Immature natural killer cell (primary cell): ENCODE measurements at regions not wholly inside any gene's neighbourhood (a gene's known extent, or its start where the extent isn't known, plus 50 kb on each side); places are given as distances from the start of the nearest gene placed in this dataset.
"Not testable (repeated sequence)": the region's sequence is repeated elsewhere in the genome, so short reads cannot be mapped to it uniquely, and the experiment has no call there.

ENCODE experiments used
- DNase-seq, 3 donors: peaks; one replicate each; pipeline ENCODE4 v3.0.0; 2022; ENCODE audit warnings: mixed read lengths in 1 of 3
- H3K27ac Mint-ChIP-seq, 6 donors: one replicate each; pipeline ENCODE4 v1.8.0; 2020; ENCODE audit warnings: mixed read lengths in 6 of 6, mild to moderate bottlenecking in 5 of 6, inconsistent platforms in 4 of 6, moderate library complexity in 3 of 6
- H3K27me3 Mint-ChIP-seq, 3 donors: one replicate each; pipeline ENCODE4 v1.8.0; 2020 to 2021; ENCODE audit warnings: low read depth in 3 of 3, mild to moderate bottlenecking in 3 of 3, mixed read lengths in 3 of 3, moderate library complexity in 3 of 3, inconsistent platforms in 1 of 3
- H3K36me3 Mint-ChIP-seq, 3 donors: one replicate each; pipeline ENCODE4 v1.8.0; 2020; ENCODE audit warnings: mixed read lengths in 3 of 3, inconsistent platforms in 2 of 3, mild to moderate bottlenecking in 2 of 3
- H3K4me1 Mint-ChIP-seq, 2 donors: one replicate each; pipeline ENCODE4 v1.8.0; 2020; ENCODE audit warnings: inconsistent platforms in 2 of 2, mild to moderate bottlenecking in 2 of 2, mixed read lengths in 2 of 2, moderate library complexity in 1 of 2
- H3K4me3 Mint-ChIP-seq, 5 donors: one replicate each; pipeline ENCODE4 v1.8.0; 2020; ENCODE audit warnings: mild to moderate bottlenecking in 5 of 5, mixed read lengths in 5 of 5, inconsistent platforms in 3 of 5, moderate library complexity in 3 of 5
- H3K9me3 Mint-ChIP-seq, 6 donors: one replicate each; pipeline ENCODE4 v1.8.0; 2020; ENCODE audit warnings: mild to moderate bottlenecking in 6 of 6, mixed read lengths in 6 of 6, inconsistent platforms in 4 of 6, moderate library complexity in 3 of 6

DNA sequence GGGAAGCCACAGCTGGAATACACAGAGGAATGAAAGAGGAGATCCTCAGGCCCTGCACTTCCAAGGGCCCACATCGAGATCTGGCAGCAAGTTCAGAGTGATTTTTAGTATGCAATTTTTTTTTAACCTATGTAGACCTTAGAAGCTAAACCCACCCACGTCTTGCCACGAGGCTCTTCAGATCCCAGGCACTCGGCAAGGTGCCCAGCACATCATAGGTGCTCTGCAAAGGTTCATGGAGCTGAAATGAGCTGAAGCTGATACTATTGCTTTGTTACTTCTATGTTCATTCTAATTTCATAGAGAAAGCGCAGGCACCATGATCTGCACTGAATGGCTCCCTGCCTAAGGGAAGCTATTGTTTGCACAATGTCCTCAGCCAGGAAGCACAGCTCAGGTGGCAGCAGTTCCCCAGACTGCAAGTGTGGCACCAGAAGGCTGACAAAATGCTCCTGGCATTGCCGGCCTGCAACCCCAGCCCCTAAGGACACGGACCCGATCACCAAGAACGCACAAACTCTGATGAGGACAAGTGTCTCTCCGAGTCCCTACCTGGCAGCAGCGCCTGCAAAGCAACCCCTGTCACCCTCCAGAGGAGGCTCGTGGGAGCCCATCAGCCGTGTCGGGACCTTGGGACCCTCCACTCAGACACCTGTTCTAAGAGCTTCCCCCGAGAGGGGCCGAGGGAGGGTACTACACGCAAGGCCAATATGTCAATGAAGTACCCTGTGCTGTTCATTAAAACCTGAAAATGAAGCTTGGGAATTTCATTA is 264.2 kb downstream of the NPHP4 start:
- H3K27ac Mint-ChIP-seq = no peak overlapping the region
- no peaks in the 10 kb centered on the region for H3K9me3 Mint-ChIP-seq
- DNase-seq = no peak

DNA sequence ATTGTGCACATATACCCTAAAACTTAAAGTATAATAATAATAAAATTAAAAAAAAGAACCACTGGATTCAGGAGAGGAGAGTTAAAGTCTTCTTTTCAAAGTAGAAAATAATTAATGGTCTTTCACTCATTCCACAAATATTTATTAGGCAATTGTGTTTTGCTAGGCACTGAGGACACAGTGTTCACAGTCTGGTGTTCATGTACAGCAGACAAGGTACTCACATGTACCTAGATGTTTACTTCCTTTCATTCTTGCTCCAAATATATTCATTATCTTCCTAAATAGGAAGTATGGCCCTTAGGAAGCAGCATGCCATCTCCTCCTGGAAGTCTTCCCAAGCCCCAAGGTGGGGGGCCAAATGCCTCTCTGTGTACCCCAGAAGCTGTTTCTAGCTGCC is 265.0 kb downstream of the NPHP4 start:
- H3K36me3 Mint-ChIP-seq = no peaks in the 10 kb centered on the region
- no peak for DNase-seq

More for the DNA sequence above, 264.2 kb downstream of the NPHP4 start:
- peaks cover 0 to 5% (median 0%) of the 10 kb centered on the region in 3 donors for H3K27me3 Mint-ChIP-seq
- no peak overlapping the region for H3K4me3 Mint-ChIP-seq
- H3K4me1 Mint-ChIP-seq = no peaks in the 10 kb centered on the region
- H3K36me3 Mint-ChIP-seq = no peaks in the 10 kb centered on the region

DNA sequence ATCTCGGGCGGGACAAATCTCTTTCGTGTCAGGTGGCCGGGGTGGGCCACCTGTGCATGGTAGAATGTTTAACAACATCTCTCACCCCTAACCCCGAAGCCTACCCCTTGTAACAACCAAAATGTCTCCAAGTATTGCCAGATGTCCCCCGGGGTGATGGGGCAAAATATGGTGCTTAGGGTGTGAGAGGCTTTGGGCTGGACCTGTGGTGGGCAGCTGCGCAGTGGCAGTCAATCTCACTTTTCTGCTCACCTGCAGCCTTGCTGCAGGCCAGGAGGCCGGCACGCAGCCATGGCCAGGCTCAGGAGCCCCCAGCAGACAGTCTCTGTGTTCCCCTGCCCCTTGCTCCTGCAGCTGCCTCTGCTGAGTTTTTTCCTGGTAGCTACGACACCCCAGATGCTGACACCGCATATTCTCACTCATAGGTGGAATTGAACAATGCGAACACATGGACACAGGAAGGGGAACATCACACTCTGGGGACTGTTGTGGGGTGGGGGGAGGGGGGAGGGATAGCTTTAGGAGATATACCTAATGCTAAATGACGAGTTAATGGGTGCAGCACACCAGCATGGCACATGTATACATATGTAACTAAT is 265.5 kb downstream of the NPHP4 start:
- H3K4me3 Mint-ChIP-seq, DNase-seq, H3K27ac Mint-ChIP-seq, H3K36me3 Mint-ChIP-seq, H3K27me3 Mint-ChIP-seq, H3K4me1 Mint-ChIP-seq, H3K9me3 Mint-ChIP-seq: not testable (repeated sequence)

More for the DNA sequence above, 265.0 kb downstream of the NPHP4 start:
- Mint-ChIP-seq H3K27me3 (peaks cover 0 to 5% (median 0%) of the 10 kb centered on the region in 3 donors), H3K9me3 (no peaks in the 10 kb centered on the region), H3K4me3 (no peak overlapping the region), H3K27ac (no peak overlapping the region), H3K4me1 (no peaks in the 10 kb centered on the region)

DNA sequence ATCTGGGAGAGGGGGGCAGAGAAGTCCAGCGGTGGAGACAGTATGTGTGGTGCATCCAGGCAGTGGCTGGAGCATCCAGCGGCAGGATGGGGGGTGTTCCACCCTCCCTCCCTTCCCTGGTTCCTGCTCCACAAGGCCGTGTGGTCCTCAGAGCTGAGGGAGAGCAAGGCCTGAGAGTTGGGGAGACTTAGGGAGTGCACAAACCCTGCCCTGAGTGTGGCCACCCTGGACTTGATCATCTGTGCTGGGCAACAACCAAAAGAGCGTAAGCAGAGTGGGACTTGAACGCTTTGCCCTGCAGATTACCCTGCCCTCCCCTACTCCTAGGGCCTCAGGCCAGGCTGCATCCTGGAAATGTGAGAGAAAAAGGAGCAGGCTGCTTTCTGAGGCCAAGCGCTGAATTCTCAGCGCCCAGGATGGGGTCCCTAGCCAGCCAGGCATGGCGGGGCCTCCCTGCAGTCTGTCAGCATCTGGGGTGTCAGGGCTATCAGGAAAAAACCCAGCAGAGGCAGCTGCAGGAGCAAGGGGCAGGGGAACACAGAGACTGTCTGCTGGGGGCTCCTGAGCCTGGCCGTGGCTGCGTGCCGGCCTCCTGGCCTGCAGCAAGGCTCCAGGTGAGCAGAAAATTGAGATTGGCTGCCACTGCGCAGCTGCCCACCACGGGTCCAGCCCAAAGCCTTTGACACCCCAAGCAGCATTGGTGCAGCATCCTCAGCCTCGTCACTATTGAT is 266.2 kb downstream of the NPHP4 start:
- DNase-seq = no peak
- Mint-ChIP-seq H3K27me3 (peaks cover 0 to 5% (median 0%) of the 10 kb centered on the region in 3 donors), H3K36me3 (no peaks in the 10 kb centered on the region), H3K27ac (no peak overlapping the region), H3K4me3 (no peak overlapping the region), H3K9me3 (no peaks in the 10 kb centered on the region), H3K4me1 (no peaks in the 10 kb centered on the region)

DNA sequence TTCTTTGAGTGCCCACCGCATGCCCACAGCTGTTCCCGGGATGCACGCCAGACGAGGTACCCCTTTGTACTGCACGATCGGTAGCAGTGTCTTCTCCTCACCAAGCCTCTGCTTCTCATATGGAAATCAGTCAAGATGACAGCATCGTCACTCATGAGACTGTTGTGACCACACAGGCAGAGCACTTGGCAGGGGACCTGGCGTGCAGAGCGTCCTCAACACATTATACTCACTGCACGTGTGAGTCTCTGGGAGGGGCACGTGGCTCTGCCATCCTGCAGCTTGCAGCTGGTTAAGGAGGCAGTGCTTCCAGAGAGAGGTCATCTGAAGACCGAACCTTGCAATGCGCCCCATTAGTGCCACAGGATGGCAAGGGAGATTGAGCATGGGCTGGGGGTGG is 266.8 kb downstream of the NPHP4 start:
- no peaks in the 10 kb centered on the region for H3K4me1 Mint-ChIP-seq
- no peak overlapping the region for H3K4me3 Mint-ChIP-seq
- H3K9me3 Mint-ChIP-seq = no peaks in the 10 kb centered on the region
- H3K27me3 Mint-ChIP-seq = peaks cover 0 to 9% (median 0%) of the 10 kb centered on the region in 3 donors
- no peak overlapping the region for H3K27ac Mint-ChIP-seq
- DNase-seq = no peak
- H3K36me3 Mint-ChIP-seq = no peaks in the 10 kb centered on the region

DNA sequence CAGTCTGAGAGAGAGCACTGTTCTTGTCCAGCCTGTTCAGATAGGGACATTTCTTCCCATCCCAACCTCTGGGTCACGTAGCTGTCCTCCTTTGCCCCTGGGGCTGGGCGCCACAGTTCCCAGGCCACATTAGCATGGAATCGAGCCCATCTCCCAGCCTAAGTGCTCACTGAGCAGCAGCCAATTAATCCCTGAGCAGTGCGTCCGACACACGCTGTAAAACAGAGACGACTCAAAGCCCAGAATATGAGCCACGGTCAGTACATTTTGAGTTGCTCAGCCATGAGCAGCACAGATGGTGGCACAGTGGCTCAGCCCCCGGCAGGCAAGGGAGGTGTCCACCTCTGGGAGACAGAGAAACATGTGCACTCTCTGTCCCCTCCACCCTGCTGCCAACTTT is 267.4 kb downstream of the NPHP4 start:
- no peak for DNase-seq
- peaks cover 0 to 7% (median 0%) of the 10 kb centered on the region in 3 donors for H3K27me3 Mint-ChIP-seq
- H3K9me3 Mint-ChIP-seq = no peaks in the 10 kb centered on the region
- H3K4me3 Mint-ChIP-seq = no peak overlapping the region
- no peak overlapping the region for H3K27ac Mint-ChIP-seq
- H3K36me3 Mint-ChIP-seq = no peaks in the 10 kb centered on the region
- H3K4me1 Mint-ChIP-seq = no peaks in the 10 kb centered on the region

DNA sequence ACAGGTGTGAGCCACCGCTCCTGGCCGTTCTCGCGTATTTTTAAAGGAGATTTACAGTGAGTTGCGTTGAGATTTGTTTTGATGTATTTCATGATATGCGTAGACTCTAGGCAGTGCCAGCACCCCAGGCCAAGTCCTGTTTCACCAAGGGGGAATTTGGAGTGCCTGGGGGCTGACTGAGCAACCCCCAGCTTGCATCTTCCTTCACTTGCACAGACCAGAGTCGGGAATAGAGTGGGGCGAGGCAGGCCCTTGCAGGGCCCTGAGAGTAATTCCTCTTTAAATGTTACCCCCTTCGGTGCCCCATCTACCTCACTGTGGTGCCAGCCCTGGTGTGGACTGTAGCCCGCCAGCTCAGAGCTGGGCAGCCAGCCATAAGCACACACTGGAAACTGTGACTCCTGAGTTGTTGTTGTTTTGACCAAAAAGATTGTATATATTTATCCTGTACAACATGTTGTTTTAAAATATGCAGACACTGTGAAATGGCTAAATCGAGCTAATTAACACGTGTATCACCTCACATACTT is 269.5 kb downstream of the NPHP4 start:
- Mint-ChIP-seq H3K9me3 (no peaks in the 10 kb centered on the region), H3K4me3 (no peak overlapping the region), H3K36me3 (no peaks in the 10 kb centered on the region), H3K27me3 (peaks cover 0 to 7% (median 0%) of the 10 kb centered on the region in 3 donors), H3K4me1 (no peaks in the 10 kb centered on the region), H3K27ac (no peak overlapping the region)
- no peak for DNase-seq

DNA sequence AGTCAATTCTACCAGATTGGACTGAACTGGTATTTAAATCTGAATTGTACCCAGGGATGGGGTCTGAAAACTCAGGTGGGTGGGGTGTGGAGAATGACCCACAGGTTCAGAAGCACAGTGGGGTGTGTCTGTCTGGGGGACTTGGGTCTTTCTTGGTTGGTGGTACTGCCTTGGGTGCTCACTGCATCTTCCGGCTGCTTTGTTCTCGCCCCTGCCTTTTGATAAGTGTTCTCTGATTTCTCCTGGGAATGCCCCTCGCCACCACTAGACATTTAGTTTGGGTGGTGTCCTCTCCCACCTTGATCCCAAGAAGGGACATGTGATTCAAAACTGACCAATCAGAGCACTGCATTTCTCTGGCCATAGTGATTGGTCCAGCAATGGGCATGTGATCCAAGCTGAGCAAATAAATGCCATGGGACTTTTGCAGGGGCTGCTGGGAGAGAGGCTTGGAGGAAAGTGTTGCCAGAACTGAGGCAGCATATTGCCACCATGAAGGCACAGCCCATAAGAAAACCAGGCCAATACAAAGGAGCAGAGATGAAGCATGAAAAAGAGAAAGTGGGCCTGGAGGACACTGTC is 270.5 kb downstream of the NPHP4 start:
- no peaks in the 10 kb centered on the region for H3K4me1 Mint-ChIP-seq
- no peaks in the 10 kb centered on the region for H3K9me3 Mint-ChIP-seq
- no peaks in the 10 kb centered on the region for H3K36me3 Mint-ChIP-seq
- H3K27me3 Mint-ChIP-seq = peaks cover 0 to 9% (median 0%) of the 10 kb centered on the region in 3 donors
- DNase-seq = no peak
- H3K27ac Mint-ChIP-seq = no peak overlapping the region
- H3K4me3 Mint-ChIP-seq = no peak overlapping the region

DNA sequence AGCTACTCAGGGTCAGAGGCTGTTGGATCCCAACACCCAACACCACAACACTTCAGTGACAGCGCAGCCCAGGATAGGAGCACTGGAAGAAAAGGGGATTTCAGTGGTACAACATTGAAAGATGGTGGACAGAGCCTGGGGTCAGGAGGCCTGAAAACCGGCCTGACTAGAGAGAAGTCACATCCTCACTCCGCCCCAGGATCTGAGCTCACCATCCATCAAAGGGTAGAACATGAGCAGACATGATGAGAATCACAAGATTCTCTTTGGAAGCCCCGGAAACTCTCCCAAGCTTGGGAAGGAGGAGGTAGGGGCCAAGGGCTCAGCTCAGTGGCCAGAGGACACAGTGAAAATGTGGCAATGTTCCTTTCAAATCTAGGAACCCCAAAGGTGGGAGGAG is 271.3 kb downstream of the NPHP4 start:
- H3K27me3 Mint-ChIP-seq = peaks cover 0 to 9% (median 3%) of the 10 kb centered on the region in 3 donors
- DNase-seq = no peak
- no peaks in the 10 kb centered on the region for H3K4me1 Mint-ChIP-seq
- H3K36me3 Mint-ChIP-seq = peaks cover 0 to under 1% (median 0%) of the 10 kb centered on the region in 3 donors
- H3K4me3 Mint-ChIP-seq = no peak overlapping the region
- no peak overlapping the region for H3K27ac Mint-ChIP-seq
- no peaks in the 10 kb centered on the region for H3K9me3 Mint-ChIP-seq

DNA sequence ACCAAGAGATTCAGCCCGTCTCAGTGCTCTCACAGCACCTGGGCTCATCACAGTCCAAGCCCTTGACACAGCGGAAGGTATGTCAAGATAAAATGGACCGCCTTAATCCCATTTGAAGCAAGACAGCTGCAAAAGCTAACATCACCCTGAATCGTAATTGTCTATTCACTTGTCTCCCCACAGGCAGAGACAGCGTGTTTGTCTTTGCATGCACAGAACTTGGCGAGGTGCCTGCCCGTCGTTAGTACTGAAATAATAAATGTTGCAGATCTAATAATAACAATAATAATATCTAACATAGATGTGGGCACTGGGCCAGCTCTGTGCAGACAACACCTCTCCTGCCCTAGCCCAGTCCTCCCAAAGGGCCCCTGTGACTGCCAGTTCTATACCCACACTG is 271.7 kb downstream of the NPHP4 start:
- no peak overlapping the region for H3K4me3 Mint-ChIP-seq
- peaks cover 0 to 5% (median 0%) of the 10 kb centered on the region in 3 donors for H3K36me3 Mint-ChIP-seq
- DNase-seq = no peak
- H3K27ac Mint-ChIP-seq = no peak overlapping the region
- peaks cover 0 to 1% (median 0%) of the 10 kb centered on the region in 6 donors for H3K9me3 Mint-ChIP-seq
- peaks cover 0 to 9% (median 3%) of the 10 kb centered on the region in 3 donors for H3K27me3 Mint-ChIP-seq
- no peaks in the 10 kb centered on the region for H3K4me1 Mint-ChIP-seq

DNA sequence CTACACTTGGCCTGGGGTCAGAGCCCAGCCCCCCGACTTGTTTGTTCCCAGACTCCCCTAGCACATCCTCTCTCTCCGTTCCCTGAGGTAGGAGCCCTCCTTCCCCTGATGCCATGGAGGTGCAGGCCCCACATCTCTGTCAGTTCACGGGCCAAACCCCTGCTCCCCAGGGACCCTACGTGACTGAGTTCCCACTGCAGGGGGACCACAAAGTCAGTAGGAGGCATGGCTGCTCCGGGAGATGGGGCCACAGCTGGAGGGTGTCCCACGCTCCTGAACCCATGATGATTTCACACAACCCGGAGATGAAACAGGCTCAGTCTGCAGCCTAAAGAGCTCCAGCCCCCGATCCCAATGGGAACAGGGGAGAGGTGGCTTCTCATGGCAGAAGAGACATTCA is 272.2 kb downstream of the NPHP4 start:
- H3K4me1 Mint-ChIP-seq = no peaks in the 10 kb centered on the region
- peaks cover 0 to 6% (median 3%) of the 10 kb centered on the region in 3 donors for H3K27me3 Mint-ChIP-seq
- no peak overlapping the region for H3K4me3 Mint-ChIP-seq
- H3K9me3 Mint-ChIP-seq = peaks cover 0 to 3% (median 0%) of the 10 kb centered on the region in 6 donors
- no peak for DNase-seq
- peaks cover 0 to 5% (median 0%) of the 10 kb centered on the region in 3 donors for H3K36me3 Mint-ChIP-seq
- H3K27ac Mint-ChIP-seq = no peak overlapping the region

DNA sequence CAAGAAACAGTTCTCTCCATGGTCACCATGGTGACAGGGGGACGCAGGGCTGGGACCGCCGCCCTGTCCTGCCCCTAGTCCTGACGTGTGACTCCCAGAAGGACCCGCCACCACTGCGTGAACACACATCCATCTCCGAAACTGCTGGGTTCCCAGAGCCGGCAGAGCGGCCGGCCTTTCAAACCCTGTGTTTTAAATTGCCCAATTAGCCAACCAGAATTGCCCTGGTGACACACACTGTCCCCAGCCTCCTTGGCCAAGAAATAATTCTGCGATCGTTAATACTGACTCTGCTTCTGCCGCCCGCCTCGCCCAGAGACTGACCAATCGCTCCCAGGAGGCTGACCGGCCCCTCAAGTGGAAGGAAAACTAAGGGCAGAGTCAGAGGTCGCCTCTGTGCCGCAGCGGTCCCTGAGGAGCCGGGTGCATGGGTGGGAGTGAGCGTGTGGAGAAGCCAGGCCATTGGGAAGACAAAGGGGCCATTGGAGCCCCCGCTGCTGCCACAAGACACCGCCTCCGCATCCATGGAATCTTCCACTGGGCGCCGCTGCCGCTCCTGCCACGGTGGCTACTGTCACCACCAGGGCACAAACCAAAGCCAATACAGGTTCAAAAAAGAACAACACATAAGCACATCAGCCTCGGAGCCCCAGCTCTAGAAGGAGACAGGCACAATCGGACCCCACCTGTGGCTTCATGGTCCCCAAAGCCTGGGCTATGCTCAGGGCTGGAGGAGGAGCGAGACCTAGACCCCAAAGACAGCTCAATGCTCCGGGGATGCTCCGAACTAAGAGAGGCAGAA is 273.2 kb downstream of the NPHP4 start:
- no peak overlapping the region for H3K4me3 Mint-ChIP-seq
- H3K27ac Mint-ChIP-seq = no peak overlapping the region
- H3K27me3 Mint-ChIP-seq = peaks cover 0 to 8% (median 3%) of the 10 kb centered on the region in 3 donors
- no peaks in the 10 kb centered on the region for H3K4me1 Mint-ChIP-seq
- H3K9me3 Mint-ChIP-seq = peaks cover 0 to 11% (median 0%) of the 10 kb centered on the region in 6 donors
- no peak for DNase-seq
- H3K36me3 Mint-ChIP-seq = peaks cover 0 to 5% (median 0%) of the 10 kb centered on the region in 3 donors
